ENCODE measurements at regions not wholly inside any gene's neighbourhood (a gene's known extent, or its start where the extent isn't known, plus 50 kb on each side); places are given as distances from the start of the nearest gene placed in this dataset.

- no peaks in the 10 kb centered on the region for H3K36me3 ChIP-seq (ENCODE audit: control insufficient read depth in 2 of 2, insufficient read depth in 1 of 2, low read length in 2 of 2)
- no peaks in the 10 kb centered on the region for H3K4me1 ChIP-seq (ENCODE audit: control insufficient read depth, insufficient read depth, low read length)
- H3K9me3 ChIP-seq (ENCODE audit: control insufficient read depth, insufficient read depth, low read depth, low read length), result no peaks in the 10 kb centered on the region
- ChIA-PET POLR2A (no interaction called here), CTCF (no interaction called here)
- no peak overlapping the region for H3K27ac ChIP-seq (ENCODE audit: extremely low read depth, low read depth, low read length)
- H3K4me3 ChIP-seq (ENCODE audit: low read depth, low read length), result no peak overlapping the region
- no peak for TF ChIP-seq GLIS1 (tag by site-specific recombination; IDR thresholded peaks at IDR 0.05)
- no peak for TF ChIP-seq ZNF426 (tag by site-specific recombination; IDR thresholded peaks at IDR 0.05)
- TF ChIP-seq OVOL3 (tag by site-specific recombination; IDR thresholded peaks at IDR 0.05), result no peak
- TF ChIP-seq ZNF214 (tag by site-specific recombination; IDR thresholded peaks at IDR 0.05; ENCODE audit: borderline replicate concordance), result no peak
- no peak for TF ChIP-seq SCRT2 (tag by site-specific recombination; IDR thresholded peaks at IDR 0.05)
- TF ChIP-seq ZXDB (tag by site-specific recombination; IDR thresholded peaks at IDR 0.05), result no peak
- no peak for TF ChIP-seq ZNF560 (tag by site-specific recombination; IDR thresholded peaks at IDR 0.05; ENCODE audit: borderline replicate concordance)
- TF ChIP-seq PATZ1 (tag by site-specific recombination; IDR thresholded peaks at IDR 0.05), result no peak
These were observed 446.1 kb upstream of the RPS6KA3 start for GRCh38 chrX:20712811-20713210.

- H3K4me3 ChIP-seq (ENCODE audit: low read depth, low read length), result no peak overlapping the region
- H3K4me1 ChIP-seq (ENCODE audit: control insufficient read depth, insufficient read depth, low read length), result no peaks in the 10 kb centered on the region
- TF ChIP-seq ZNF214 (tag by site-specific recombination; IDR thresholded peaks at IDR 0.05; ENCODE audit: borderline replicate concordance), result no peak
- ChIA-PET CTCF (no interaction called here), POLR2A (no interaction called here)
- H3K27ac ChIP-seq (ENCODE audit: extremely low read depth, low read depth, low read length), result no peak overlapping the region
- no peaks in the 10 kb centered on the region for H3K36me3 ChIP-seq (ENCODE audit: control insufficient read depth in 2 of 2, insufficient read depth in 1 of 2, low read length in 2 of 2)
- H3K9me3 ChIP-seq (ENCODE audit: control insufficient read depth, insufficient read depth, low read depth, low read length), result no peaks in the 10 kb centered on the region
These were observed 444.7 kb upstream of the RPS6KA3 start for GRCh38 chrX:20711366-20711765.

- POLR2A ChIA-PET, result no interaction called here
These were observed 426.4 kb upstream of the RPS6KA3 start for GRCh38 chrX:20693078-20693477.

More at GRCh38 chrX:20693078-20693477, 426.4 kb upstream of the RPS6KA3 start:
- CTCF ChIA-PET, result interaction anchor here (0.7 to 1.1 kb wide), 2 partner anchors 35 to 121 kb away, joined by 3 read pairs; no protein-coding TSS in a partner anchor
- H3K4me1 ChIP-seq (ENCODE audit: control insufficient read depth, insufficient read depth, low read length), result no peaks in the 10 kb centered on the region
- no peak for TF ChIP-seq ZNF449 (tag by site-specific recombination; IDR thresholded peaks at IDR 0.05)
- TF ChIP-seq ZNF747 (tag by site-specific recombination; IDR thresholded peaks at IDR 0.05), result no peak
- TF ChIP-seq ZNF341 (tag by site-specific recombination; IDR thresholded peaks at IDR 0.05; ENCODE audit: low read depth), result no peak
- no peak for TF ChIP-seq MEIS1 (CRISPR knock-in tag; IDR thresholded peaks at IDR 0.05; ENCODE audit: borderline replicate concordance)
- no peak for TF ChIP-seq ZNF510 (tag by site-specific recombination; IDR thresholded peaks at IDR 0.05; ENCODE audit: insufficient replicate concordance)
- no peak for TF ChIP-seq ZNF280D (tag by site-specific recombination; IDR thresholded peaks at IDR 0.05)
- no peak for TF ChIP-seq MYNN (tag by site-specific recombination; IDR thresholded peaks at IDR 0.05; ENCODE audit: borderline replicate concordance)
- no peak for TF ChIP-seq ZNF610 (tag by site-specific recombination; IDR thresholded peaks at IDR 0.05; ENCODE audit: borderline replicate concordance)
- no peak for TF ChIP-seq ZNF239 (tag by site-specific recombination; IDR thresholded peaks at IDR 0.05)
- TF ChIP-seq ZNF10 (tag by site-specific recombination; IDR thresholded peaks at IDR 0.05), result no peak
- TF ChIP-seq ZNF302 (tag by site-specific recombination; IDR thresholded peaks at IDR 0.05; ENCODE audit: low read depth), result no peak
- TF ChIP-seq ZNF585B (tag by site-specific recombination; IDR thresholded peaks at IDR 0.05), result no peak
- no peak for TF ChIP-seq BCL11A (tag by site-specific recombination; IDR thresholded peaks at IDR 0.05; ENCODE audit: low read depth)
- no peak for TF ChIP-seq ZNF433 (tag by site-specific recombination; IDR thresholded peaks at IDR 0.05; ENCODE audit: low read depth)
- TF ChIP-seq OSR2 (tag by site-specific recombination; IDR thresholded peaks at IDR 0.05), result no peak
- no peak for TF ChIP-seq ZNF707 (tag by site-specific recombination; IDR thresholded peaks at IDR 0.05)
- no peak for TF ChIP-seq ZSCAN5A (tag by site-specific recombination; IDR thresholded peaks at IDR 0.05)
- TF ChIP-seq ZNF514 (tag by site-specific recombination; IDR thresholded peaks at IDR 0.05), result no peak
- no peak overlapping the region for H3K4me3 ChIP-seq (ENCODE audit: low read depth, low read length)
- H3K36me3 ChIP-seq (ENCODE audit: control insufficient read depth in 2 of 2, insufficient read depth in 1 of 2, low read length in 2 of 2), result no peaks in the 10 kb centered on the region
- no peaks in the 10 kb centered on the region for H3K9me3 ChIP-seq (ENCODE audit: control insufficient read depth, insufficient read depth, low read depth, low read length)
- H3K27ac ChIP-seq (ENCODE audit: extremely low read depth, low read depth, low read length), result no peak overlapping the region
